Fibroblast of lung (primary cell): ENCODE measurements at regions not wholly inside any gene's neighbourhood (a gene's known extent, or its start where the extent isn't known, plus 50 kb on each side); places are given as distances from the start of the nearest gene placed in this dataset.

ENCODE experiments used
- DNase-seq, 2 donors: peaks; one replicate each; pipeline versions ENCODE4 v3.0.0 to v3.0.0-alpha.2; 2010; ENCODE audit warnings: low read depth in 2 of 2
- H2AFZ ChIP-seq: 2 replicates; pipeline ENCODE4 v1.5.1; 2012; ENCODE audit warnings: low read length, control low read depth, inconsistent platforms
- H3K27ac ChIP-seq: 2 replicates; pipeline ENCODE4 v1.5.1; 2011; ENCODE audit warnings: low read length, control low read depth; ENCODE audit not compliant: insufficient read depth
- H3K27me3 ChIP-seq: 2 replicates; pipeline ENCODE4 v1.5.1; 2011; ENCODE audit warnings: mild to moderate bottlenecking, low read length; ENCODE audit not compliant: control insufficient read depth, insufficient read depth
- H3K36me3 ChIP-seq: 2 replicates; pipeline ENCODE4 v1.5.1; 2011; ENCODE audit warnings: low read length; ENCODE audit not compliant: control insufficient read depth, insufficient read depth
- H3K4me1 ChIP-seq: 2 replicates; pipeline ENCODE4 v1.5.1; 2011; ENCODE audit warnings: low read length; ENCODE audit not compliant: control insufficient read depth, insufficient read depth; ENCODE audit errors: extremely low read depth
- H3K4me2 ChIP-seq: 2 replicates; pipeline ENCODE4 v1.5.1; 2011; ENCODE audit warnings: low read length, control low read depth; ENCODE audit not compliant: insufficient read depth; ENCODE audit errors: extremely low read depth
- H3K4me3 ChIP-seq, 4 experiments: fragments of 200-600 bp in 1 of 4; sonication (generic) in 1 of 4; replicated peaks in 1 of 4; 2 replicates each; pipeline ENCODE4 v1.5.1; 2011 to 2016; ENCODE audit warnings: low read length in 4 of 4, low read depth in 3 of 4, mild to moderate bottlenecking in 3 of 4, control low read depth in 2 of 4, inconsistent platforms in 1 of 4, mixed read lengths in 1 of 4; ENCODE audit not compliant: insufficient read depth in 1 of 4; ENCODE audit errors: control extremely low read depth in 1 of 4
- H3K79me2 ChIP-seq: 2 replicates; pipeline ENCODE4 v1.5.1; 2012; ENCODE audit warnings: mild to moderate bottlenecking, low read length, inconsistent platforms; ENCODE audit not compliant: control insufficient read depth, insufficient read depth
- H3K9ac ChIP-seq: 2 replicates; pipeline ENCODE4 v1.5.1; 2011; ENCODE audit warnings: mild to moderate bottlenecking, low read length, control low read depth; ENCODE audit not compliant: insufficient read depth
- H3K9me3 ChIP-seq: 2 replicates; pipeline ENCODE4 v1.5.1; 2012; ENCODE audit warnings: low read depth, low read length; ENCODE audit not compliant: control insufficient read depth, insufficient read depth
- H4K20me1 ChIP-seq: 2 replicates; pipeline ENCODE4 v1.5.1; 2011; ENCODE audit warnings: low read length; ENCODE audit not compliant: control insufficient read depth, insufficient read depth; ENCODE audit errors: extremely low read depth
- EZH2 ChIP-seq: IDR thresholded peaks from 2 replicates; pipeline ENCODE4 v1.5.1; 2012; ENCODE audit warnings: low read length, control low read depth, mild to moderate bottlenecking; ENCODE audit errors: missing control alignments
- TF ChIP-seq, protein P1 (sequence below), 2 donors: IDR thresholded peaks in 1 of 2; conservative IDR thresholded peaks in 1 of 2; 1 replicate in 1 of 2; 2 replicates in 1 of 2; pipeline ENCODE4 v1.5.1; 2011 to 2012; ENCODE audit warnings: low read length in 2 of 2, control low read depth in 1 of 2, inconsistent platforms in 1 of 2, low read depth in 1 of 2, mild to moderate bottlenecking in 1 of 2

DNA sequence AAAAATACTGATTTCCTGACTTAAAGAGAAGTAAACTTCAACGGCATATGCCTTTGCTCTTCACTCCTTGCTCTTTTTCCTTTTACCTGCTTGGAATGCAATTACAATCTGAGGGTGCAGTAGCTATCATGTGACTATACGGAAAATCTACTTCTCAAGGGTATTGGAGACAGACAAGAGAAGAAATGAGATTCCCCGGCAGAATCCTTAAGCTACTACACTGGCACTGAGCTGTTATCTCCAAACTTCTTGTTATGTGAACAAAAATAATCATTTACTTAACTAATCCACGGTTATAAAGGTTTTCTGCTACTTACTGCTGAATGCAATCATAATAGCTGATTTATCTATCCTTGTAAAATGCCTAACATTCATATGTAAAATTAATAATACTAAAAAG, 118.0 kb upstream of the IFNG-AS1 start:
- Histone ChIP-seq H3K9me3 (no peaks in the 10 kb centered on the region), H3K27ac (no peak overlapping the region), H4K20me1 (no peaks in the 10 kb centered on the region), H3K4me3 (no peak overlapping the region), H3K27me3 (no peaks in the 10 kb centered on the region), H3K79me2 (no peaks in the 10 kb centered on the region), H2AFZ (no peak overlapping the region), H3K9ac (no peak overlapping the region), H3K36me3 (no peaks in the 10 kb centered on the region), H3K4me2 (no peak overlapping the region), H3K4me1 (no peaks in the 10 kb centered on the region)
- DNase-seq = no peak
- TF ChIP-seq, protein P1, sequence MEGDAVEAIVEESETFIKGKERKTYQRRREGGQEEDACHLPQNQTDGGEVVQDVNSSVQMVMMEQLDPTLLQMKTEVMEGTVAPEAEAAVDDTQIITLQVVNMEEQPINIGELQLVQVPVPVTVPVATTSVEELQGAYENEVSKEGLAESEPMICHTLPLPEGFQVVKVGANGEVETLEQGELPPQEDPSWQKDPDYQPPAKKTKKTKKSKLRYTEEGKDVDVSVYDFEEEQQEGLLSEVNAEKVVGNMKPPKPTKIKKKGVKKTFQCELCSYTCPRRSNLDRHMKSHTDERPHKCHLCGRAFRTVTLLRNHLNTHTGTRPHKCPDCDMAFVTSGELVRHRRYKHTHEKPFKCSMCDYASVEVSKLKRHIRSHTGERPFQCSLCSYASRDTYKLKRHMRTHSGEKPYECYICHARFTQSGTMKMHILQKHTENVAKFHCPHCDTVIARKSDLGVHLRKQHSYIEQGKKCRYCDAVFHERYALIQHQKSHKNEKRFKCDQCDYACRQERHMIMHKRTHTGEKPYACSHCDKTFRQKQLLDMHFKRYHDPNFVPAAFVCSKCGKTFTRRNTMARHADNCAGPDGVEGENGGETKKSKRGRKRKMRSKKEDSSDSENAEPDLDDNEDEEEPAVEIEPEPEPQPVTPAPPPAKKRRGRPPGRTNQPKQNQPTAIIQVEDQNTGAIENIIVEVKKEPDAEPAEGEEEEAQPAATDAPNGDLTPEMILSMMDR (conservative IDR thresholded peaks at IDR 0.05 in 1 of 2, IDR thresholded peaks at IDR 0.05 in 1 of 2; ENCODE audit: low read depth in 1 of 2, low read length in 2 of 2) = no peak
- no peak for TF ChIP-seq EZH2

DNA sequence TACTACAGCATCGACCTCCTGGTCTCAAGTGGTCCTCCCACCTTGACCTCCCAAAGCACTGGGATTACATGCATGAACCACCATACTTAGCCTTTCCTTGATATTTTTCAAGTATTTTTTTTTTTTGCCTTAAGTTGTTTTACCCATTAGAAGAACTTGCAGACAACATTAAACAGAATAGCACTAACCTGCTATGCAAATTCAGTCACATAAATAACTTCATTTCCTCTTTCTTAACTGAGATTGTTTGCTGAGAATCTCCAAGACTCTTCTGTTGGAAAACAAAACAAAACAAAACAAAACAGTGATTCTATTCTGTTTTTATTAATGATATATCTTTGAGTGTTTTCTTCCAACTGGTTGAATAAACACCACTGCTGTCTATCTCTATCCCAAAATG, 115.9 kb upstream of the IFNG-AS1 start:
- Histone ChIP-seq H3K27ac (no peak overlapping the region), H3K4me1 (no peaks in the 10 kb centered on the region), H3K4me3 (no peak overlapping the region), H3K36me3 (no peaks in the 10 kb centered on the region), H2AFZ (no peak overlapping the region), H3K4me2 (no peak overlapping the region), H3K9me3 (no peaks in the 10 kb centered on the region), H3K27me3 (no peaks in the 10 kb centered on the region), H3K9ac (no peak overlapping the region), H4K20me1 (no peaks in the 10 kb centered on the region), H3K79me2 (no peaks in the 10 kb centered on the region)
- no peak for DNase-seq
- no peak for TF ChIP-seq EZH2
- TF ChIP-seq, protein P1 (conservative IDR thresholded peaks at IDR 0.05 in 1 of 2, IDR thresholded peaks at IDR 0.05 in 1 of 2; ENCODE audit: low read depth in 1 of 2, low read length in 2 of 2) = no peak

DNA sequence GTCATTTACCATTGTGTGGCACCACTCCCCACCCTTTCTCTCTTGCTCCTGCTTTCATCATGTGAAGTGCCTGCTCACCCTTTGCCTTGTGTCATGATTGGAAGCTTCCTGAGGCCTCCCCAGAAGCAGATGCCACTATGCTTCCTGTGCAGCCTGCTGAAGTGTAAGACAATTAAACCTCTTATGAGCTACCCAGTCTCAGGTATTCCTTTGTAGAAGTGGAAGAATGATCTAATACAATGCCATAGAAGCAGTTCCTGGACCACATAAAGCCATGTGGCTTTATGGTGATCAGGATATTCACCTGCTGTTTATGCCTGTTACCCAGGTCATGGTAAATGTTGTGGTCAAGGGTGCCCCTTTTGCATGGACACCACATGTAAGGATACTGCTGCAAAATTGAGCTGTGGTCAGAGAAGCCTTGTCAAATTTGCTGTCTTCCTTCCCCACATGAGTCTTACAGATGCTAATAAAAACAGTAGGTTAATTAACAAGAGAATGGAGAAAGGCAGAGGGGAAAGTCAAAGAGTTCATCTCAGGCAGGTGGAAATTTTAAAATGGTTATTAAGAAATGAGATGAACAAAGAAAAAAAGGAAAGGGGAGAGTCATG, 112.8 kb upstream of the IFNG-AS1 start:
- no peak overlapping the region for H2AFZ ChIP-seq
- H3K9ac ChIP-seq = no peak overlapping the region
- H3K9me3 ChIP-seq = no peaks in the 10 kb centered on the region
- H3K27ac ChIP-seq = no peak overlapping the region
- H3K36me3 ChIP-seq = no peaks in the 10 kb centered on the region
- H3K27me3 ChIP-seq = no peaks in the 10 kb centered on the region
- no peaks in the 10 kb centered on the region for H3K4me1 ChIP-seq
- H3K79me2 ChIP-seq = no peaks in the 10 kb centered on the region
- no peak overlapping the region for H3K4me2 ChIP-seq
- no peaks in the 10 kb centered on the region for H4K20me1 ChIP-seq
- no peak for DNase-seq
- H3K4me3 ChIP-seq = no peak overlapping the region
- TF ChIP-seq, protein P1 (conservative IDR thresholded peaks at IDR 0.05 in 1 of 2, IDR thresholded peaks at IDR 0.05 in 1 of 2; ENCODE audit: low read depth in 1 of 2, low read length in 2 of 2) = no peak
- TF ChIP-seq EZH2 = no peak
